ENCODE measurements at regions not wholly inside any gene's neighbourhood (a gene's known extent, or its start where the extent isn't known, plus 50 kb on each side); places are given as distances from the start of the nearest gene placed in this dataset.

GRCh38 chr20:60170116-60170515 lies 211.9 kb downstream of the CDH26 start:
- H4K8ac ChIP-seq (ENCODE audit: low read depth in 2 of 2, low read length in 2 of 2) = no peak overlapping the region
- no peak overlapping the region for H2BK15ac ChIP-seq (ENCODE audit: low read depth, low read length)
- H3K79me1 ChIP-seq (ENCODE audit: low read depth in 1 of 2, low read length in 2 of 2) = no peaks in the 10 kb centered on the region
- dilution Hi-C loops (cut with HindIII; ENCODE audit: low sequenced_read_pairs, unreplicated experiment) (no loop called here), intact Hi-C loops (cut with micrococcal nuclease) (no loop called here), in situ Hi-C loops (cut with MboI; ENCODE audit: low sequenced_read_pairs) (no loop called here)
- H3K9ac ChIP-seq (ENCODE audit: low read depth, low read length) = no peak overlapping the region
- H2AFZ ChIP-seq (replicated peaks; ENCODE audit: low read length, poor library complexity) = no peak overlapping the region
- no peak overlapping the region for H3K4ac ChIP-seq (ENCODE audit: low read depth, low read length)
- H3K4me1 ChIP-seq (ENCODE audit: control insufficient read depth, insufficient read depth, low read length) = no peaks in the 10 kb centered on the region
- H3K18ac ChIP-seq (ENCODE audit: low read depth, low read length) = no peak overlapping the region
- no peak overlapping the region for H3K23ac ChIP-seq (ENCODE audit: low read depth, low read length)
- H3K27me3 ChIP-seq (ENCODE audit: control insufficient read depth, insufficient read depth, low read length) = no peaks in the 10 kb centered on the region
- TF ChIP-seq MAFK (IDR thresholded peaks at IDR 0.05; ENCODE audit: low read depth, low read length) = no peak
- no peaks in the 10 kb centered on the region for H4K20me1 ChIP-seq (ENCODE audit: insufficient read depth, low read length)
- POLR2A ChIA-PET (ENCODE audit: unreplicated experiment) = no interaction called here
- H2BK5ac ChIP-seq (ENCODE audit: low read depth, low read length, poor library complexity, severe bottlenecking) = no peak overlapping the region
- H2BK120ac ChIP-seq (ENCODE audit: low read depth, low read length) = no peak overlapping the region
- no peak overlapping the region for H3K14ac ChIP-seq (replicated peaks; ENCODE audit: low read depth, low read length)
- no peak overlapping the region for H2BK20ac ChIP-seq (ENCODE audit: low read depth, low read length)
- no peak overlapping the region for H3K4me3 ChIP-seq (ENCODE audit: insufficient read depth, low read depth, low read length)
- no peaks in the 10 kb centered on the region for H3K9me3 ChIP-seq (ENCODE audit: control insufficient read depth, insufficient read depth, low read length)
- DNase-seq (no peak), ATAC-seq (ENCODE audit: low read depth) (no peak)
- H3K27ac ChIP-seq (ENCODE audit: insufficient read depth, low read length) = no peak overlapping the region
- CTCF ChIA-PET = no interaction called here
- no peak overlapping the region for H3K4me2 ChIP-seq (ENCODE audit: low read depth, low read length)
- H2AK9ac ChIP-seq (replicated peaks; ENCODE audit: low read depth, low read length, poor library complexity) = no peak overlapping the region
- no CpG with 5 or more reads among the region's 3 CpGs for WGBS, 2 experiments (ENCODE audit: extremely low coverage in 2 of 2, insufficient read length in 1 of 2)
- H4K5ac ChIP-seq (ENCODE audit: low read depth, low read length) = no peak overlapping the region
- H3K56ac ChIP-seq (ENCODE audit: extremely low read depth, insufficient read depth, low read length) = no peak overlapping the region
- no peak overlapping the region for H2AK5ac ChIP-seq (ENCODE audit: low read depth, low read length)
- BruUV-seq (replicated peaks) = no TSS peak
- no peak overlapping the region for H4K91ac ChIP-seq (ENCODE audit: insufficient read depth, low read depth, low read length)
- H3K9me1 ChIP-seq (ENCODE audit: insufficient read depth, low read length) = no peaks in the 10 kb centered on the region
- no peaks in the 10 kb centered on the region for H3K36me3 ChIP-seq (ENCODE audit: control insufficient read depth, insufficient read depth, low read length)
